Loucy (cell line): ENCODE measurements at regions not wholly inside any gene's neighbourhood (a gene's known extent, or its start where the extent isn't known, plus 50 kb on each side); places are given as distances from the start of the nearest gene placed in this dataset.
"Not testable (repeated sequence)": the region's sequence is repeated elsewhere in the genome, so short reads cannot be mapped to it uniquely, and the experiment has no call there.

ENCODE experiments used
- EZH2phosphoT487 ChIP-seq: fragments of 200-600 bp; IDR thresholded peaks from 2 replicates; pipeline ENCODE4 v1.6.1; 2018; ENCODE audit warnings: antibody characterized with exemption, mild to moderate bottlenecking, moderate library complexity, borderline replicate concordance
- TF ChIP-seq, protein P1 (sequence below): fragments of 200-600 bp; sonication (generic); conservative IDR thresholded peaks from 2 replicates; pipeline ENCODE4 v1.5.1; 2014; ENCODE audit warnings: mild to moderate bottlenecking, antibody characterized with exemption, low read length

DNA sequence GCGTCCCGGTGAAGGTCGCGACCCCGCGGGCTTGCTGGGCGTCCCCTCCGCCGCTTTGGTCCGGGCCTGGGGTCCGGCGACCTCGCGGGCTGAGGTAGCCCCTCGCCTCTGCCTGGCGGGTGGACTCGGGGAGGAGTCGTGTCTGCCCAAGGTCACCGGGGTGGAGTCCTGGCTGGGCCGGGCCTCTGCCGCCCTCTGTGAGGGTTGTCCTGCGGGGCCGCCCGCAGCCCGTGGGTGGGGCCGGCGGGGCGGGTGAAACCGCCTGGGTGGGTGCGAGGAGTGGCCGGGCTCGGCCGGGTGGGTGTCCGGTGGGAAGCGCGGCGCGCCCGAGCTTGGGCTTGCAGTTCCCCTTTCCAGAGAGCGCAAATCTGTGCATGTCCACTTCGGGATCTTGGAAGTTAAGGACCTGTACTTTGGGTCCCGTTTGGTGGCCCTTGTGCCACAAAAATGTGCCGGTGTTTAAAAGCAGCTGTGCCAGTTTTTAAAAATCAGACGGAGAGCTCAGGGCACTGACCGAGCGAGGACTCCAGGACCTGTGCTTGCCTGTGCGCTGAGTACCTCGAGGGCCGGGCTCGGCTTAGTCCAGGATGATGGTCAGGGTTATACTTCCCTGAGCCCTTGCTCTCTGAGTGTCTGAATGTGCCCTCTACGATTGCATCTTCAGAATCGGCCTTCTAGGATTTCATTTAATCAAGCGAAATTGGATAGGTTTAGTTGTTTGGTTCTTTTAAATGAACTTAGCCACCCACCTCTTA is 62.2 kb upstream of the MUC20 start:
- TF ChIP-seq, protein P1, sequence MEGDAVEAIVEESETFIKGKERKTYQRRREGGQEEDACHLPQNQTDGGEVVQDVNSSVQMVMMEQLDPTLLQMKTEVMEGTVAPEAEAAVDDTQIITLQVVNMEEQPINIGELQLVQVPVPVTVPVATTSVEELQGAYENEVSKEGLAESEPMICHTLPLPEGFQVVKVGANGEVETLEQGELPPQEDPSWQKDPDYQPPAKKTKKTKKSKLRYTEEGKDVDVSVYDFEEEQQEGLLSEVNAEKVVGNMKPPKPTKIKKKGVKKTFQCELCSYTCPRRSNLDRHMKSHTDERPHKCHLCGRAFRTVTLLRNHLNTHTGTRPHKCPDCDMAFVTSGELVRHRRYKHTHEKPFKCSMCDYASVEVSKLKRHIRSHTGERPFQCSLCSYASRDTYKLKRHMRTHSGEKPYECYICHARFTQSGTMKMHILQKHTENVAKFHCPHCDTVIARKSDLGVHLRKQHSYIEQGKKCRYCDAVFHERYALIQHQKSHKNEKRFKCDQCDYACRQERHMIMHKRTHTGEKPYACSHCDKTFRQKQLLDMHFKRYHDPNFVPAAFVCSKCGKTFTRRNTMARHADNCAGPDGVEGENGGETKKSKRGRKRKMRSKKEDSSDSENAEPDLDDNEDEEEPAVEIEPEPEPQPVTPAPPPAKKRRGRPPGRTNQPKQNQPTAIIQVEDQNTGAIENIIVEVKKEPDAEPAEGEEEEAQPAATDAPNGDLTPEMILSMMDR, result not testable (repeated sequence)
- TF ChIP-seq EZH2phosphoT487, result not testable (repeated sequence)
